ENCODE measurements at regions not wholly inside any gene's neighbourhood (a gene's known extent, or its start where the extent isn't known, plus 50 kb on each side); places are given as distances from the start of the nearest gene placed in this dataset.
"Not testable (repeated sequence)": the region's sequence is repeated elsewhere in the genome, so short reads cannot be mapped to it uniquely, and the experiment has no call there.

DNA sequence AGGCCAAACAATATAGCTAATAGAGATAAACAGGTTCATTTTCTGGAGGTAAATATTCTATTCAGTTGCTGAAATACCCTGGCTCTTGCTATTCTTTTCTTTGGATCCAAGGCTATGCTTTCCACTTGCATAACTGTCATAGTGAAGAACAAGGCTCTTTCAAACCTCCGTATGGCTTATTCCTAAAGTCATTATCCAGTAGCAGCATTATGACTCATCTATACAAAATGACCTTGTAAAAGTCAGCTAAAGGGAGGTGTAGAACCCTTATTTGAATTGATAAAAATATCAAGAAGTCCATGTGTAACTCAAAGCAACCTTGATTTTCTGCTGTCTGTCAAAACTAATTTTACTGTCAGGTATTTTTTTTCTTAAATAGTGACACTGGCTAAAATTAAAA is 447.8 kb downstream of the PLK2 start:
- FAIRE-seq = no peak

GRCh38 chr5:58011301-58011700 is 448.6 kb downstream of the PLK2 start:
- FAIRE-seq = peak; percentile 92

DNA sequence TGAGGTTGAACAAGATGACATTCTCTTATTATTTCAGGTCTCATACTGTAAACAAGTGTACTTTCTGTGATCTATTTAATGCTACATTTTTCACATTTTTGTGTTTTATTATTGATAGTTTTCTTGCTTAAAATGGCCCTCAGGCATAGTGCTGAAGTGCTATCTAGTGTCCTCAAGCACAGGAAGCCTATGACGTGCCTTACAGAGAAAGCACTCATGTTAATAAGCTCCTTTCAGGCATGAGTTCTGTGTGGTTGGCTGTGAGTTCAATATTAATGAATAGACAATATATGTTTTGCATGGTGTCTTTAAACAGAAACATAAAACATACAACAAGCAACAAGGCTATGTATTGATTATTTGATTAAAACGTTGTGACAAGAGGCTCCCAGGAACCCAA is 450.1 kb downstream of the PLK2 start:
- peak; percentile 89 for FAIRE-seq

DNA sequence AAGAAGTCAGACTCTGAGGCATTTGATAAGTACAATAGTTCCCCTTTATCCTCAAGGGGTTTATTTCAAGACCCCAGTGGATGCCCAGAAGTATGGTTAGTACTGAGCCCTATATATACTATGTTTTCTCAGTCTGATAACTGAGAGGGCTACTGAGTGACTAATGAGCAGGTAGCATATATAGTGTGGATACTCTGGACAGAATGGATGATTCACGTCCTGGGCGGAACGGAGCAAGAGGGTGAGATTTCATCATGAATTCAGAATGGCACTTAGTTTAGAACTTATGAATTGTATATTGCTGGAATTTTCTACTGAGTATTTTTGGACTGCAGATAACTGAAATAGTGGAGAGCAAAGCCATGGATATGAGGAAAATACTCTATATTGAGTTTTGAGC is 457.6 kb downstream of the PLK2 start:
- no peak for FAIRE-seq

DNA sequence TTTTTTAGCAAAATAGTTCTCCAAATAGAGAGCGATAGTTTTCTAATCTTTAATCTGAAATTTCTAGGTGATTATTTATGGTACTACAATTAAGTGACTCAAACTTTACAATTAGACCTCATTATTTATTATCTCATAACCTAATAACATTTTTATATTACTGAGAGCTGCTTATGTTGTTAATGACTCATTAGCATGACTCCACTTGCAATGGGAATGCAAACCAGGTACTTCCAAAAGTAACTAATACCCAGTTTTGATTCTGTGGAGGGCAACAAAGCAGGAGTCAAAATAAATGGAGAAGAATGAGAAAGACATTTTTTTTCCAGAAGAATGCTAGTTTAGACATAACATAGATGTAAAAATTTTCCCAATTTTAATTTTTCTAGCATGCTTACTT is 466.0 kb downstream of the PLK2 start:
- FAIRE-seq = no peak

- FAIRE-seq = peak; percentile 97
These were observed 470.5 kb downstream of the PLK2 start for GRCh38 chr5:57989378-57989777.

GRCh38 chr5:57988813-57989212 is 471.1 kb downstream of the PLK2 start:
- no peak for FAIRE-seq

DNA sequence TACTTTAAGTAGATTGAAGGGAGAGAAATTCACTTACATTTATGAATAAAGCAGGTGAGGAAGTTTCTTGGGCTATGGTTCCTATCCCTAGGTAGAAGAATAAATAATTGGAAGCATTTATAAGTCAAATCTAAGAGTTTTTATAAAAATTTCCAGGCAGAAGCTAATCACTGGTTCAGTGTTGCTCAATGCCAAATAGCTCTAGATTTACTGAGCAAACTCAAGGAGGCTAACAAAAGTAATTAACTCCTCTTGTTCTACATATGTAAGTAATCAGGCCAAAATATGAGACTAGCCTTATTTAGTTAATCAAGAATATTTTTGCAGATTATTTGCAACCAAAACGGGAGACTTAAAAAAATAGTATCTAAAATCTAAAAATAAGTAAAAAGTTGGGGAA is 472.3 kb downstream of the PLK2 start:
- no peak for FAIRE-seq

DNA sequence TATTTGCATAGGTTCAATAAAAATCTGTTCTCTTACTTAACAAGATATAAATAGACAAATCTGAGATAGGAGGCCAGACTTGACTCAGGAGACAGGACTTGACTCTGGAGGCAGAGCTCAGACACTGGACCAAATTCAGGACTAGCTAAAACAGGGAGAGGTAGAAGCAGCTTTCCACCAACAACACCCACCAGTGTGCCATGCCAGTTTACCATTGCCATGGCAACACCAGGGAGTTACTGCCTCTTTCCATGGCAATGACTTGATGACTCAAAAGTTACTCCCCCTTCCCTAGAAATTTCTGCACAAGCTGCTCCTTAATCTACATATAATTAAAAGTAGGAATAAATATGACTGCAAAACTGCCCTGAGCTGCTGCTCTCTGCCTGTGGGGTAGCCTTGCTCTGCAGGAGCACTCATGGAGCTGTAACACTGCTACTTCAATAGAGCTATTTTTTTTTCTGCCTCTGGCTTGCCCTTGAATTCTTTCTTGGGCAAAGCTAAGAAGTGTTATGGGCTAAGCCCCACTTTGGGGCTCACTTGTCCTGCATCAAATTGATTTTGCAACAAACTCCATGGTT is 473.0 kb downstream of the PLK2 start:
- no peak for FAIRE-seq

DNA sequence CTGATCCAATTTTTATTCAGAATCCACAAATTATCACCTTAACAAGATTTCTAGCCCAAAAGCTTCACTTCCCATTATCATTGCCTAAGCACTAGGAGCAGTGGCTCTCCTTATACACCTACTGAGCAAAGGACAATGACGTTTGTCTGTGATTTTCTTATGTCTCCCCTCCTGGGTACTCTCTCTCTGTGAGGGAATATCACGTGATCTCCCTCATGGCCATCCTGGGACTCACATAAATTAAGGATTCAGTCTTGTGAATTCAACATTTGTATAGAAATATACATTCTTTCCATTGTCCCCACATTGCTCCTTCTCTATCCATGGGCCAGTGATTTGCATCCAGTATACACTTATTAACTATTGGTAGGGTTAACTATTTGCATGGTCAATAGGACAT is 476.5 kb downstream of the PLK2 start:
- no peak for FAIRE-seq

- FAIRE-seq = no peak
These were observed 480.2 kb downstream of the PLK2 start for GRCh38 chr5:57979671-57980070.

DNA sequence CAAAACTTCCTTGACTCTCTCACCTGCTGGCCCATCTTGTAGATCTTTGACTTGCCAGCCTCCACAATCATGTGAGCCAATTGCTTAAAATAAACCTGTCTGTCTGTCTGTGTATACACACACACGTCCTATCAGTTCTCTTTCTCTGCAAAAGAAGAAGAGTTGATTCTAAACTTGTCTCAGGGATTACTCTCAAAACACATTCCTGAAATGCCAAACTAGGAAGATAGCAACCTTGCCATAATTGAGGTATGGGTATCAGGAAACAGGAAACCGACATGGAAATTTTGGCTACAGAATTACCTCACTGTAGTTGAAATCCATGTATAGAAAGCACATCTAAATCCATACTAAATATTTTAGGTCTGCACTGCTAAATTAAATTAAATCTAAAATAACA is 483.4 kb downstream of the PLK2 start:
- no peak for FAIRE-seq

DNA sequence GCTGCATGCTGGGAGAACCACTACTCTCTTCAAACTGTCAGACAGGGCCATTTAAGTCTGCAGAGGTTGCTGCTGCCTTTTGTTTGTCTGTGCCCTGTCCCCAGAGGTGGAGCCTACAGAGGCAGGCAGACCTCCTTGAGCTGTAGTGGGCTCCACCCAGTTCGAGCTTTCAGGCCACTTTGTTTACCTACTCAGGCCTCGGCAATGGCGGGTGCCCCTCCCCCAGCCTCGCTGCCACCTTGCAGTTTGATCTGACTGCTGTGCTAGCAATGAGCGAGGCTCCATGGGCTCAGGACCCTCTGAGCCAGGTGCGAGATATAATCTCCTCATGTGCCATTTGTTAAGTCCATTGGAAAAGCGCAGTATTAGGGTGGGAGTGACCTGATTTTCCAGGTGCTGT is 487.8 kb downstream of the PLK2 start:
- not testable (repeated sequence) for FAIRE-seq

GRCh38 chr5:57960569-57960968 is 478.0 kb upstream of the ACTBL2 start:
- no peak for FAIRE-seq

- FAIRE-seq = no peak
These were observed 474.0 kb upstream of the ACTBL2 start for GRCh38 chr5:57956636-57957035.

DNA sequence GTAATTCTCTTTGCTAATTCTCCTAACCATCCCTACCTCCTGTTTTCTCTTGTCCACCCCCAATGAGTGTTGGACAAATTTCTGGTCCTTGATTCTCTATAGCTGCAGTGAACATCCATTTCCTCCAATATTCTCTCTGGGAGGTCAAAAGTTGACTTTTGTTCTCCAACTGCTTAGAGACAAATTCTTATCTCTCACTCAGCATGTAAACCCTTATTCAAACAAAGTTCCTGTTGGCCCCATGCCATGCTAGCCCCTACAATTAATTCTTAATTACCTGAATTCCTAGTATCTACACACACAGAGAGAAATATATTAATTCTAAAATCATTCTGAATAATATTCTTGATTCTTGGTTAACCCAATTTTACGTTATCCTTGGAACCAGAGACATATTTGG is 472.9 kb upstream of the ACTBL2 start:
- no peak for FAIRE-seq

- no peak for FAIRE-seq
These were observed 471.2 kb upstream of the ACTBL2 start for GRCh38 chr5:57953792-57954191.

- no peak for FAIRE-seq
These were observed 468.1 kb upstream of the ACTBL2 start for GRCh38 chr5:57950616-57951228.

DNA sequence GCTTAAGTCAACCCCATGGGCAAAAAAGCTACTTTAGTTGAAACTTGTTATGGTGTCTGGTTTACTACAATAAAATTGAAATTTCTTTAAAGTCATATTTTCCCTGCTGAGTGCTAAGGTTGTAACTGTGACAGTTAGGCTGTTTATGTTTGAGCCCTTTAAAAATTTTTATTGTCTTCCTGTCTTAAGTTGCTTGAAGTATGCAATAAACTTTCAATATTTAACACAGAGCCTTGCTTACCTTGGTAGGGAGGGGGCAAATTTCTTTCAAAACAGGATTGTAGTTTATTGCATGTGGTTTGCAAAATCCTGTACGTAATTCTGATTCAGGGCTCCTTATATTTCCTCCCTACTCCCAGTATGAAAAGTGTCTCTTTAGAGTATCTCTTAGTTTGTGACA is 465.5 kb upstream of the ACTBL2 start:
- FAIRE-seq = no peak

- FAIRE-seq = peak; percentile 58
These were observed 464.6 kb upstream of the ACTBL2 start for GRCh38 chr5:57947181-57947580.

DNA sequence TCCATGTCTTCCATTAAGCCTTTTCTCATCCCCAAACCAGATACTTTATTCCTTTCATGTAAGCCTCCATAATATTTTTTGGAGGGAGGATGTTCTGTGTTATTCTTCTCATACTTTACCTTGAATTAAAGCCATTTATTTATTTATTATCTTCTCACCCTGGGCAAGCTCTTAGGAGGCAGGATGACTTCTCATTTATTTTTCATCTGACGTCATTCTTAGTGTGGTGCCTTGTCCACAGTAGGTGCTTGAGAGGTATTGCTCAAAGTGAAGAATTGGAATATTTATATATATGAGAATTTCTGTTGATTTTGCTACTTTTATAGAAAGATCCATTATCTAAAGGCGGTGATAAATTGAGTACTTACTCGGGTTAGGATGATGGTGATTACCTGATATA is 458.3 kb upstream of the ACTBL2 start:
- no peak for FAIRE-seq

- FAIRE-seq = no peak
These were observed 457.6 kb upstream of the ACTBL2 start for GRCh38 chr5:57940236-57940635.

DNA sequence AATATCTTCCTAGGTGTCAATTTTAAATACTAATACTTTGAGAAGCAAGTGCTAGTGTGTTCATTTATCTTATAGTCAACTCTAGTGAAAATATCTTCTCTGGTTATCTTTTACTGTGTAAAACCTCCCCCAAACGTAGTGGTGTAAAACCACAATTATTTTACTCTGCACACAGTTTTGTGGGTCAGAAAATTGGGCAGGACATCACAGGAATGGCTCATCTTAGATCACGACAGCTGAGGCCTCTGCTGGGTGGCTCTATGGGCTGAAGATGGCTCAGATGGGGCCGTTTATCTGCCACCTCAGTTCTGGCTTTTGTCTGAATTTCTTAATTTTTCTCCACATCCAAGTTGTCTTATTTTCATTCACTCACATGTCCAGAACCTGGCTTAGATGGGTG is 457.2 kb upstream of the ACTBL2 start:
- no peak for FAIRE-seq

- FAIRE-seq = no peak
These were observed 456.7 kb upstream of the ACTBL2 start for GRCh38 chr5:57939335-57939734.

- peak; percentile 47 for FAIRE-seq
These were observed 455.6 kb upstream of the ACTBL2 start for GRCh38 chr5:57938174-57938557.
